GM19351 (cell line): ENCODE measurements at regions not wholly inside any gene's neighbourhood (a gene's known extent, or its start where the extent isn't known, plus 50 kb on each side); places are given as distances from the start of the nearest gene placed in this dataset.
A peak's percentile ranks its signal among the peaks of the same experiment; 100 is the strongest.

Experiments used
- ATAC-seq: cut with Tn5 transposase; IDR thresholded peaks from one replicate; pipeline ENCODE4 v1.9.1; 2021; ENCODE audit warnings: mild to moderate bottlenecking, moderate library complexity; ENCODE audit not compliant: unreplicated experiment

DNA sequence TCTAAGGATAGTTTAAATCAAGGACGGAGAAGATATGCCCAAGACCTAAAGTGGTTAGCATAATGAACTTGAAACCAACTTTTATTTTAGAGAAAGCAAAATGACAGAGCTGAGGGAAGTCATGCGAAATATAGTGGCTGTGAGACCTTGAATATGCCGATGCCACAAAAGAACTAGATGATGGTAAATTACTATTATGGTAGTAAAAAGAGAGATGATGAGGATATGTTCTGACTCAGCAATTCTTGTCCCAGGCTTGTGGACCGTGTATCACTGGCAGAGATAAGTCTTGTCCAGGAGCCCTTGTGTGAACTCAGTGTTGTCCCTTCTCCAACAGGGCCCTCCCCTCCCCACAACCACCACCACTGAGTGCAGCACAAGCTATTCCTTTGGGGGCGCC, 1605.6 kb upstream of the TENM3 start:
- no peak for ATAC-seq

DNA sequence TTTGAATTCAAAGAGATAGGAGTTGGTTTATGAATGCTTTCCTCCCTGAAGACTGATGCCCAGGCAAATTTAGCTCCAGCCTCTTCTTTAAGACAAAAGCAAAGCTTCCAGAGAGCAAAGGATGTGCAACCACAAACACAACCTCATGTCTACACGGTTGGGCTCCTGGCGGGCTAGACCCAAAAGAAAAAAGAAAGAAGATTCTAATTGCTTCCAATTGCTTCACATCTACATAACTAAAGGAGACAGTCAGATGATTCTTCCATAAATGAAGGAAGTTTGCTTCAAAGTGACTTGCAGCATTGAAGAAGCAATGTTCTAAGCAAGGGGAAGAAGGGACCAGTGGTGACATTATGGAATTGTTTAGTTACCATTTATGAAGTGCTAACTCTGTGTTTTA, 1603.0 kb upstream of the TENM3 start:
- no peak for ATAC-seq

DNA sequence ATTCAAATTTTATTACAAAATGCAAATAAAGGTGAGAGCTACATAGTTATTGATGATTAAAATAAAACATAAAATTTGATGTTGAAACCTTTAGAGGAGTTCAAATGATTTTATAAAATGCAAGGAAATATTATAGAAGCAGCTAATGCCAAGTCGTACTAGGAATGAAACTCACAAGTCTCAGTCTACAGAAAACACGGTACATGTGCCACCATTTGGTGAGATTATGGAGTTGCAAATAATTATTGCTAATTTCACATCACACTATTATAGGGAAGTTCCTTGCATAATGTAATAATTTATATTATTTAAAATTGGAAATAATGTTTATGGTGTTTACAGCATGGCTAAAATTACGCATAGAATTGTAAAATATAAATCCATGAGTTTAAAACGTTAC, 1601.7 kb upstream of the TENM3 start:
- no peak for ATAC-seq

DNA sequence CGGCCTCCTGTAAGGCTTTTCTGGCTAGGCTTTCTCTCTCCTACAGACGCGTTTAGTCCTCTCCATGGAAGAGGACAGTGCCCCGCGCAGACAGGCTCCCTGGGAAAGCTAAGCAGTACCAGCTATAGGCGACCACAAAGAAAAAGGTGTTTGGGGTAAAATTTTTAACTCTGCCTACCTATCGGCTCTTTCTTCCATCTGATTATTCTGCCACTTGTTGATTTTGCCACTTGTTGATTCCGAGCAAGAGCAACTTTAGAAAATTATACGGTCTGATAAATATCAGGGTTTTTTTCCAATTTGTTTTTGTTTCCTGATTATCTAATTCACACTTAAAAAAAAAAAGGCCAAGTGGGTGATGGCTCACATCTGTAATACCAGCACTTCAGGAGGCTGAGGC, 1600.5 kb upstream of the TENM3 start:
- no peak for ATAC-seq

DNA sequence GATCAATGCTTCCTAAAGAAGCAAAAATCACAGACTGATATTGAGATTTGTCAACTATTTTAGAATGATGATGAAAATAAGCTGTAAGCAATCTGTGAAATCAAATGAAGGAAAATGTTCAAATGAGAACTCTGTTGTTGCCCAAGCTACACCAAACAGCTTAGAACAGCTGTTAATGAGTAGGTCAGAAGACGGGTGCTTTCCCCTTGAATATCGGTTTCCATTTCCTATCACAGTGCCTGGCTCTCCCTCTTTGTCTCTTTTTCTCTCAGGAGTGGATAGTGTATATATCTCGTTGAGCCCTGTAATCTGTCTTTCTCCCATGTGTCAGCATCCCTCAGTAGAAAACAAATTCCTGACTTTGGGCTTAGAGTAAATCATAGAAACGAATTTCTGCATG, 1592.9 kb upstream of the TENM3 start:
- peak; percentile 56 for ATAC-seq

DNA sequence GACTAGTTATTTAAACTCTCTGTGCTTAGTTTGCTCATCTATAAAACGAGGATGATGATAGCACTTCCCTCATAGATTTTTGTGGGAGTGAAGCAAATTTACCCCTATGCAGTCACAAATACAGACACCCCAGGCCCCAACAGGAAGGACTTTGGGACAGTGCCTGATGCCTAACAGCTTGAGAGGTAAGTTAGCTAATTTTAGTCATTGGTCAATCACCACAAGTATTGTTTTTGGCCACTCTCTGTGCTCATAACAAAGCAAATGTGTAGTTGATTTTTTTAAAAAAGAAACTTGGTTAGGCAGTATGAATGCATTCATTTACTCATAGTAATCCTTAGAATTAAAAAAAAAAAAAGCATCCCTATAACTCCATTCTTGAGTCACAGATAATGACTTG, 1590.7 kb upstream of the TENM3 start:
- ATAC-seq, result no peak

DNA sequence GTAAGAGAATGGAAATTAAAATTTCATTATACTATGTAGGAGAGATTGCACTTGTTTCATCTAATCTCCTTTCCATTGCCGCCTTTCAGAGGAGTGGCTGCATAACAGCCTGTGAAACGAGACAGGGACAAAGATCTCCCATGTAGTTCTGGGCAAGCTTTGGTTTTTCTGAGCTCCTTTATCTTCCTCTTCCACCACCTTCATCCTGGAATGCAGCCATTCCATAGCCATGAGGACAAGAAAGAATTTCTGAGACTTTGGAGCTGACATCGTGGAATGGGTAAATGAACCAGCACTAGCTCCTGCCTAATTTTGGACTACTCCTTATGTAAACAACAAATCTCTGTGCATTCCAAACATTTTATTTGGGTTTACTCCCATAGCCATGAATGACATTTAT, 1587.3 kb upstream of the TENM3 start:
- no peak for ATAC-seq

DNA sequence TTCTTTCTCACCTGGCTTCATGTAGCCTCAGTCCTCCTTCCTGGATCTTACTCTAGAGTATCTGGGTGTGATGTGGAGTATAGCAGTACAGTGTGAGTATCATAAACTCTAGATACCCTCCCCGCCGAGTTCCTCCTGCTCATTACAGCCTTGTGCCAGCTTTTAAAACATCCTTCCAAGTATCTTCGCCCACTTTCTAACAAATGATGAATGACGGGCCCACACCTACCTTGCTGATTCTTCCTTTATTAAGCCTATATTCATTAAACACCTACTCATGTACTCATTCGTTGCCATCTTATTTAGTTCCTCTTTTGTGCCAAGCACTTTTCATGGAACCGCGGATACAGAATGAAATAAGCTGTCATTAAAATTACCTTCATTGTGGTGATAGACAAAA, 1585.3 kb upstream of the TENM3 start:
- no peak for ATAC-seq

DNA sequence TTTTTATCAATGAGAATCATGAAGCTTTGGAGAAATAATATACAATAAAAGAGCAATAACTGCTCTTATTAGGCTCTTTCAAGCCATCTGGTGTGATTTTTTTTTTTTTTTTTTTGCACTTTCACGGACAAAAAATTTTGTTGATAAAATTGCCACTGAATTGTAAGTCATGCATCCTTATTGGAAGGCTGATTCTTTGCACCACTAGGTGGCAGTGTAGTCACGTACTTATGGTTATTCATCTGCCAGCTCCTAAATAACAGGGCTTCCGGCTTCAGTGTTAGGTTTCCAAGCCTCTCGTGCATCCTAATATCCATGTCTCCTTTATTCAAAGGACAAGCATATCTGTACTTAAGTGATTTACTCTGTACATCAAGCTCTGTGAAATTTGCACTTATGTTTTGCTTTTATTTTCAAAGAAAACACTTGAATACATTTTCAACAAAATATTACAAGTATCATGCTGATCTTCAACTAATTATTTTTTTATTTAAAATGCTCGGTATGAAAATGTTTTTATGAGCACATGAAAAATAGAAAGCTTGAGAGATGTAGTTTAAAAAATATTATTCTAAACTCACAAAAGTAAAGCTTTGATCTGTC, 1578.3 kb upstream of the TENM3 start:
- peak; percentile 87 for ATAC-seq

DNA sequence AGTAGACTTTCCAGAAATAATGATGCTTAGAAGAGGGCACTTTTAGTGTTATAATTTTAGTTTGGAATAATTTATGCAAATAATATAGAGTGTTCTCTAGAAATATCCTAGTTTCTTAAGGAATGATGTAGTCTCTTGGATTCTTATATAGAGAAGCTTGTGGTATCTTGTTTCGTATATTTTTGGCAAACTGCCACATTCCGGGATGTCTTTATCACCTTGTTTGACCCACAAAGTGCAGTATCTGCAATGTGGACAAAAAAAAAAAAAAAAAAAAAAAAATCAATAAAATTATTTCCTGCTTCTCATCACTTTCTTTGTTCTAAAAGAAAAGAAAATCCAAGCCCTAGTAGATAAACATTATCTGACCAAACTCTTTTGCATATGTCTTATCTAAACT, 1577.7 kb upstream of the TENM3 start:
- ATAC-seq, result no peak

DNA sequence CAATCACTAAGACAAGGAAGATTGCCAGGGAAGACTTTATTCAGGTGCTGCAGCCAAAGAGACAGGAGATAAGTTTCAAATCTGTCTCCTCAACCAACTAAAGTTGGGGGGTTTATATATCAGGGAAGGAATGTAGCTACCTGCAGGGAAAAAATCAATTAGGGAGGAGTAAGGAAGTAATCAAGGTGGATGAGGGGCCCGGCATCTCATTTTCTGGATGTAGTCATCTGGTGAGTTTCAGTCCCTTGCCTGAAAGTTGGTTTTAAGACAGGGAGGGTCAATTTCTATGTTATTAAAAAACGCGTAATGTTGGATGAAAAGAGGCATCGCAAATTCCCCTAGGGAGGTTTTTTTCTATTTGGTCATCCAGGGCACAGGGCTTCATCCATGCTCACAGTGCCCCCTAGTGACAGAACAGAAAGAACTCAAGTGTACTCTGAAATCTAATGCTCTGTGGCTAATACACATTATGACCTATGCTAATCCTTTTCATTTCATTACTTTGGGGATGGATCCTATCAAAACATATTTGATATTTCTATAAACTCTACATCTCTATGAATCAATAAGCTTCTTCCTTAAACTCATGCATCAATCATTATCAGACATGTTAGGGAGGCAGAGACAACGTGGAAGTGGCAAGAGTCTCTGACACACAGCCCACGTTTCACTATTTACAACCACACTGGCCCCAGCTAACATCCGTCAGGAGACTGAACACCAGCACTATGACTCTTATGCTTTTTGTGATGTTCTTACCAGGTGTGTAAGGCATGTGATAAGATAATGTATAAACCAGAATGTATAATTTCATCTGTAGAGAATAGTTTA, 1577.0 kb upstream of the TENM3 start:
- ATAC-seq, result peak; percentile 76

DNA sequence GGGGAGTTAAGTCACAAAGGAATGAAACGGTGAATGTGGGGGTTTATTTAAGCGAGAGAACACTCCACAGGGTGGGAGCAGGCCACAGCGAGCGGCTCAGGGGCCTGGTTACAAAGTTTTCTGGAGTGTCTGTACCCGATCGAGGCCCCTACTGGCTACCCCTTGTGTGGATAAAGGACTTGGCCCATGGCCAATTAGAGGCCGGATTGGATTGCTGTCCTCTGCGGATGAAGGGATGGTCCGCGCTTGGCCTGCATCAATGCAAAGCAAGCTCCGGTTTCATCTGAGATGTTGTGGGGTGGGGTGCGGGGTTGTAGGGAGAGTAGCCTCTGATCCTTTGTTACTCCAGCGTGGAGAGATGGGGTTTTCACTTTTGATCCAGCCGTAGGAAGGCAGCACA, 1574.5 kb upstream of the TENM3 start:
- no peak for ATAC-seq

DNA sequence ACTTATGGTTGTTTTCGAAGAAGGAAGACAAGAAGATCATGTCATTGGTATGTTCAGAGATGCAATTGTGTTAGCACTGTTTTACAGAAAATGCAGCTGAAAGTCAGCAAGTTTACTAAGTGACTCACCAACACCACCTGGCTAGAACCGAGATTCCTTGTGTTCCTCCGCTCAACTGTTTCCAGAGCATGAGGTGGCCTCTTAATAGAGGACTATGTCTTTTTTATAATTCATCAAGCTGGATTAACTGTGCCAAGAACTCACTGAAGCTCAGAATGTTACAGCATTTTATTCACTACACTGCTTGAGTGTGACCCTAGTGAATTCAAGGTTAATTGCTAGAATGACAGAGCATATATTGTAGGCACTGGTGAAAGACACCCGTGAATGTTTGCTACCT, 1573.5 kb upstream of the TENM3 start:
- ATAC-seq, result no peak

DNA sequence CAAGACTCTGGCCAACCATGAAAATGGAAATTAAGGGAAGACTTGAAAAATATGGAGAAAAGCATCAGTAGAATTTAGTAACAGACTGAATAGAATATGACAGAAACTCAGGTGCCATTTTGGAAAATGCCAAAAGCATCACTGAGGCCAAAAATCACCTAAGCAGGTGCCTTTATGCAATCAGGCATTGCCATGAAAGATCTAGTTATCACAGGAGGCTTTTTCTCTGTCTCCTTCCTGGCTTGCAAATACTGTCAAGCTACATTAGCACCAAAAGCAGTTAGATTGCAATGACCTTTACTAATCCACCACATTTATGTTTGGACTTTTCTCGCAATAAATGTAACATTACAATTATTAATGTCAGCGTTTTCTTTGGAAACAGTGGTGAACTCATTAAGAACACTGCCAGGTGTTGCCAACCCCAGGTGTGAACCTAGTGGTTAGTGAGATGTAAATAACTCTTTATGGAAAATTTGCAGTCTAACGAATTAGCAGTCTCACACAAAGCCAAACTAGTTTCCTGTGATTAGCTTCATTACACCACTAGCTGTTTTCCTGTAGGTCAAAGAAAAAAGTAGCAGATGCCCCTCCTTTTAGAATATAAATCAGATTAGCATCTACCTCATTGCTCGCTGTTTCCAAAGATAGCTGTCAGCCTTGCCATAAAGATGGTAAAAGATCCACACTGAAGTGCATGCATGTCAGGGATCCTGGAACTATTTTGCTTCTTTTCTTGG, 1568.4 kb upstream of the TENM3 start:
- ATAC-seq, result no peak

DNA sequence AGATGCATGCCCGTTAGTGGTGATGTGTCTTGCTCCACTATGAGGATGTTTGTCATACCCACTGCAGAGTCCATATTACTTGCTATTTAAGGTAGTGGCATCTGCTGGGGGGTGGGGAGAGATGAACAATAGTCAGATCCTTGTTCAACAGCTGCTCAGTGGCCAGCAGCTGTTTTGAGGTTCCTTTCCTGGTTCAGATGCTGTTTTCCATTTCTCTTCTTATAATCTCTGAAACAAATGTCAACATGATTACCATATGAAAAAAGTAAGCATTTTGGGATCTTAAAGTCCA, 1567.9 kb upstream of the TENM3 start:
- no peak for ATAC-seq

DNA sequence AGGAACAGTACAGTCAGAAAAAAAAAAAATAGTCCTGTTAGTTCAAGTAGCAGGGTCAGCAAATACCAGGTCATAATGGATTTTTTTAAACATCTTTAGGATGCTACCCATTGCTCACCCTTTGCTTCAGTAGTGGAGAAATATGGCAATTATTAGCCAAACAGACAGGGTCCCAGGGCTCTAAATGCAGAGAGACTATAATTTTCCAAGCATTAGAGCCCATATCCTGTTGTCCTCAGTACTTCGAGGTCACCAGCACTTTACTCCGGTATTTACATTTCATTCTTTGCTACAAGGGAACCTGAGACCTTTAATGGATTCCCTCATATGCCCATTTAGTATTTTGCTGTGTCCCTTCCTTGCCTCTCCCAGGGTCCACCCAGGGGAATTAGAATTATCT, 1562.9 kb upstream of the TENM3 start:
- ATAC-seq, result no peak

DNA sequence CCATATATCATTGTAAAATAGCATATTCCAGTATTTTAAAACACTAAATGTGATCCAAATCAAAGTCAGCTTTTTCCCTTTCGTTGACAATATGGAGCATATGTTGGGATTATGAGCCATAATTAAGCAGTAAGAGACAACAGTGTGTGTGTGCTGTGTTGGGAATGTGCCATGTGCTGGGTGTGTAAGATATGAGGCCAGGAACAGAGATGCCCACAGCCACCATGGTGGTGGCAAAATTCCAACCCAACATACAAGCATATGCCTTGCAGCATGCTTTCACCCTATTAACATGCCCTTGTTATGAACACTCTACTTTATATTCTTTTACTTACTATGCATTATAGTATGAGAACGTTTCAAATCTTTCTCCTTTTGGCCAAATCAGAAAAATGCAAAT, 1560.4 kb upstream of the TENM3 start:
- no peak for ATAC-seq

DNA sequence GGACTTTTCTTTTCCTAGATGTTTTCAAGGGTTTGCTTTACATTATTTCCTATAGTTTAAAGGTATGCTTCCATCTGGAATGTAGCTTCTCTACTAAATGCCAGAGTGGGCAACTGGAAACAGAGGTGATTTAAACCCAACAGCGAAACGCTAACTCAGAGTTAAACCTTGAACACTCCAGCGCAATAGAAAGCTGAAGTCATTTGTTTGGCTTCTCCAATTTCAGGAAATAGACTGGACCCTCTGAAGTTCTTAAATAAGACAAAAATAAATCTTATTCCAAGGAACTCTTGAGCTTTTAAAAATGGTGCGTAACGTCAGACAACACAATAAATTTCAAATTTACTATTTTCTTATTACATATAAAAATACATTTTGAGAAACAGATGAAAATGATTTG, 1560.0 kb upstream of the TENM3 start:
- ATAC-seq, result no peak

DNA sequence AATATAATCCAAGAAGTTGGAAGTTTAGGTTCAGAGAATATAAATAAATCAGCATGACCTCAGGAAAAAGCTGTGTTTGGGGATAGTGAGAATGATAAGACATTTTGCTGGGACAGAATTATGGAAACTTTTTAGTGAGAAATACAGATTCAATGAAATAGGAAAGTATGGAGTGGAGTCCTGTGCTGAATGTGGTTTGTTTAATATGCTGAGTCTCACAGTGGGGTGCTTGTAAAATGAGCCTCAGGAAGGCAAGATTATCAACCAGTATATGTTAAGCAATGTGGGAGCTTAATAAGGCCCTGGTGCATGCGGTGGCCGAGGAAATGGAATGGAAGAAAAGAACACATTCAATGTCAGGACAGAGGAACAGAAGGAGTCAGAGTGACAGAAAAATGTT, 1554.7 kb upstream of the TENM3 start:
- ATAC-seq, result no peak

DNA sequence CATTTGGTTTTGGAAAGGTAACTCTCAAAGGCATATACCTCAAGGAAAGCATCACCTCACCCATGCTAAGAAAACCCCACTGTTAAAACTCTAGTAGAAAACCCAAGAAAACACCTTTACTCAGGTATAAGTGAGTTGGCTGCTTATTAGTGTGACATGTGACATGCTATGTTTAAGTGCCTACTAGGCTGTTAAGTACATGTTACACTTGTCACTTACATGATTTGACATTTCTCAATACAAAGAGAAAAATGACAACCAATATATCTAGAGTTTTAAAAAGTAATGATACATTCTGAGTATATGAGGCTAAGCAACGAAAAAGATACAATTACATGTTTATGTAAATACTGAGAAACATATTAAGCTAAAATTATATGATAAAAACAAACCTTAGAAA, 1548.3 kb upstream of the TENM3 start:
- no peak for ATAC-seq

DNA sequence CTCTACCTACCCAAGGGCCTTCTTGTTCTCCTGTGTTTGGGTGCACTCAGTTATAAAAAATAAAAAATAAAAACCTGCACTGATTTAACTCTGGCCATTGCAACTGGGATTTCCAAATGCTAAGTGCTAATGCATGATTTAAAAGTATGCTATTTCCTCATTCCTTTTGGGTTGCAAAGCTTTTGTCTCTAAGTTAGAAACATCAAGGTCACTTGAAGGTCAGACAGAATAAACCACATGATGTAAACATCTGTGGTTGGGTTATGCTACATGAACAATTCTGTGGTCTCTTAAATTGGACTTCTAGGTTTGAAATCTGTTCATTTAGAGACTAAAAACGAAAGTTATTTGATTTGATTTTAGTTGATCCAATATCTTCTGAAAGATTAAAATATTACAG, 1547.4 kb upstream of the TENM3 start:
- ATAC-seq, result no peak

DNA sequence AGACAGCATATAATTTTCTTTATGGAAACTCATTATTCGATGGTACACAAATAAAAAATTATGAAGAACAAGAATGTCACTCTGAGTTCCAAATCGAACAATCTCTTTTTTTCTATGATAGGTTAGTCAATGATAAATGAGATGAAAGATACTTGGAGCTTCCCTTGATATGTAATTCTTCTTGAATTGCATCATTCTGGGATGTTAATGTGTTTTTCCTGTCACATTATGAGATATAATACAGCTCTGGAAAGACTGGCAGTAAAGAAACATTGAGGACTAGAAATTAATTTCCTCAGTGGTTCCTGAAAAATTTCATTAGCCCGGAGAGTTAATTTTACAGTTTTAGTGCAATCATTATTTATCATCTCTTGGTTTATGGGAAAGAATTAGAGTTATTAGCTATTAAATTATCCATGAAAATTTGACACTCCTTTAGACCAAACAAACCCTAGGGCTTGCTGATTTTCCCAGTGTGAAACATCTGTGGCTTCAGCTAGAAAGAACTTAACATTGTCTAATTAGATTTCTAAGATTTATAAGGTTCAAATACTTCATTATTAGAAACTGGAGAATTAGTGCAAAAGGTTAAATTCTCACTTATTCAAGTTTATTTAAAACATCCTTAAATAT, 1546.6 kb upstream of the TENM3 start:
- no peak for ATAC-seq
